T-cell (primary cell): ENCODE measurements at regions not wholly inside any gene's neighbourhood (a gene's known extent, or its start where the extent isn't known, plus 50 kb on each side); places are given as distances from the start of the nearest gene placed in this dataset.

Source experiments
- ATAC-seq, 4 experiments: fragments of 200-7000 bp in 3 of 4; fragments of 150-1000 bp in 1 of 4; cut with Tn5 transposase; replicated peaks in 1 of 4; 1 replicate in 3 of 4; 2 replicates in 1 of 4; pipeline ENCODE4 v1.10.0; 2021; ENCODE audit warnings: moderate library complexity in 3 of 4, mild to moderate bottlenecking in 2 of 4, moderate number of reproducible peaks in 1 of 4
- CTCF ChIA-PET, 2 donors: fragments of 300-600 bp; sonication (Branson Sonifier 250); formaldehyde crosslinking; loops; one replicate each; lab custom pipeline; 2022; ENCODE audit warnings: antibody characterized with exemption in 2 of 2; lab: Charles Lee
- POLR2A ChIA-PET, 2 donors: fragments of 300-600 bp; sonication (Branson Sonifier 250); formaldehyde crosslinking; loops; one replicate each; lab custom pipeline; 2022; ENCODE audit warnings: antibody characterized with exemption in 2 of 2; lab: Charles Lee
- DNase-seq, 35 experiments: peaks; one replicate each; pipeline versions ENCODE4 v3.0.0 to v3.0.0-alpha.2; 2013 to 2023
- H3K27ac ChIP-seq: one replicate; pipeline ENCODE4 v1.5.1; 2013; ENCODE audit warnings: low read length
- H3K27me3 ChIP-seq, 2 experiments: replicated peaks in 1 of 2; 1 replicate in 1 of 2; 2 replicates in 1 of 2; pipeline versions ENCODE4 v1.6.1 to v1.7.0; 2013; ENCODE audit warnings: low read length in 1 of 2, mixed read lengths in 1 of 2; ENCODE audit not compliant: control insufficient read depth in 2 of 2, insufficient read depth in 2 of 2; ENCODE audit errors: extremely low read depth in 1 of 2
- H3K36me3 ChIP-seq, 2 donors: 1 replicate in 1 of 2; 2 replicates in 1 of 2; pipeline versions ENCODE4 v1.6.1 to v1.7.0; 2013; ENCODE audit warnings: low read length in 1 of 2; ENCODE audit not compliant: control insufficient read depth in 2 of 2, insufficient read depth in 1 of 2; ENCODE audit errors: extremely low read depth in 1 of 2
- H3K4me1 ChIP-seq, 2 experiments: 1 replicate in 1 of 2; 2 replicates in 1 of 2; pipeline versions ENCODE4 v1.6.1 to v1.7.0; 2013; ENCODE audit warnings: low read length in 2 of 2, mixed read lengths in 1 of 2; ENCODE audit not compliant: insufficient read depth in 2 of 2, control insufficient read depth in 1 of 2; ENCODE audit errors: extremely low read depth in 1 of 2
- H3K4me3 ChIP-seq, 2 donors: 1 replicate in 1 of 2; 2 replicates in 1 of 2; pipeline versions ENCODE4 v1.5.1 to v1.7.0; 2013; ENCODE audit warnings: mild to moderate bottlenecking in 2 of 2, low read length in 1 of 2, moderate library complexity in 1 of 2; ENCODE audit not compliant: control insufficient read depth in 1 of 2; ENCODE audit errors: extremely low read depth in 1 of 2
- H3K9me3 ChIP-seq: 2 replicates; pipeline ENCODE4 v1.7.0; 2013
- H3K27ac Mint-ChIP-seq, 2 donors: one replicate each; pipeline ENCODE4 v1.8.0; 2020 to 2021; ENCODE audit warnings: mild to moderate bottlenecking in 2 of 2, mixed read lengths in 2 of 2
- H3K27me3 Mint-ChIP-seq, 2 donors: one replicate each; pipeline ENCODE4 v1.8.0; 2021 to 2022; ENCODE audit warnings: mixed read lengths in 2 of 2
- H3K36me3 Mint-ChIP-seq: one replicate; pipeline ENCODE4 v1.8.0; 2021; ENCODE audit warnings: mixed read lengths
- H3K4me1 Mint-ChIP-seq, 3 donors: one replicate each; pipeline ENCODE4 v1.8.0; 2020 to 2022; ENCODE audit warnings: mixed read lengths in 3 of 3, mild to moderate bottlenecking in 1 of 3
- H3K4me3 Mint-ChIP-seq, 3 donors: one replicate each; pipeline ENCODE4 v1.8.0; 2020 to 2022; ENCODE audit warnings: mild to moderate bottlenecking in 3 of 3, mixed read lengths in 3 of 3, moderate library complexity in 3 of 3
- H3K9me3 Mint-ChIP-seq, 3 donors: one replicate each; pipeline ENCODE4 v1.8.0; 2020 to 2022; ENCODE audit warnings: mixed read lengths in 3 of 3
- WGBS: methylation state at CpG from one replicate; pipeline ENCODE4 v1.1.5; 2013; ENCODE audit warnings: missing lambda C conversion rate; ENCODE audit not compliant: insufficient coverage; 5-methylcytosine and 5-hydroxymethylcytosine counted together

DNA sequence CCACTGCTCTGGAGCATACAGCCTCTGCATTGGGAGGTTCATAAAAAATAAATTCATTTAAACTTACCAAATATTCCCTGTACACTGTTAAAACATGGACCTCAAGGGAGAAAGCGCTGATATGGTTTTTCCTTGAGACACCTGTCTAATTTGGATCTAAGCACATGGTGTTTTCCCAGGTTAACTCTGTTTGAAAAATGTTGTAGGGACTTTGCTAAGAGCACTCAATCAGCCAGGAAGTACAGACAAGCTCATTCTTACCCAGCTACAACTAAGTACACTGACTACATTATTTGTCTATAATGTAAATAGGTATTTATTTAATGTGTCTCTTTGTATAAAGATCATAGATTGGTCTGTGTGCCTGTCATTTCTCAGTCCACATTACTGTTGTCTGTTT, 61.8 kb upstream of the BCAR3 start:
- Mint-ChIP-seq H3K27ac (no peak overlapping the region), H3K4me3 (no peak overlapping the region), H3K27me3 (peaks cover 0 to 3% of the 10 kb centered on the region in 2 donors), H3K36me3 (no peaks in the 10 kb centered on the region), H3K9me3 (peaks cover 3 to 9% (median 9%) of the 10 kb centered on the region in 3 donors), H3K4me1 (no peaks in the 10 kb centered on the region)
- H3K27ac ChIP-seq = no peak overlapping the region
- H3K36me3 ChIP-seq = no peaks in the 10 kb centered on the region
- peaks cover 0 to under 1% of the 10 kb centered on the region in 2 experiments for H3K27me3 ChIP-seq
- no peaks in the 10 kb centered on the region for H3K9me3 ChIP-seq
- ATAC-seq (no peak), DNase-seq (no peak)
- ChIA-PET CTCF (interaction anchor here in 1 of 2 donors (0.6 kb wide), 1 partner anchor 649 kb away, joined by 3 read pairs; no protein-coding TSS in a partner anchor), POLR2A (interaction anchor here in 1 of 2 donors (0.6 kb wide), 1 partner anchor 726 kb away, joined by 3 read pairs; no protein-coding TSS in a partner anchor)
- WGBS = no CpG with 5 or more reads among the region's 1 CpG
- no peak overlapping the region for H3K4me3 ChIP-seq
- no peaks in the 10 kb centered on the region for H3K4me1 ChIP-seq

GRCh38 chr1:93740601-93741031, 59.0 kb upstream of the BCAR3 start:
- 95% methylated on average over 4 of the region's 12 CpGs for WGBS
- Histone ChIP-seq H3K27ac (no peak overlapping the region), H3K9me3 (no peaks in the 10 kb centered on the region), H3K27me3 (peaks cover 0 to 3% of the 10 kb centered on the region in 2 experiments), H3K4me1 (no peaks in the 10 kb centered on the region), H3K4me3 (no peak overlapping the region), H3K36me3 (no peaks in the 10 kb centered on the region)
- H3K27ac Mint-ChIP-seq = no peak overlapping the region
- H3K27me3 Mint-ChIP-seq = no peaks in the 10 kb centered on the region
- H3K36me3 Mint-ChIP-seq = no peaks in the 10 kb centered on the region
- H3K4me3 Mint-ChIP-seq = no peak overlapping the region
- no peak for DNase-seq
- ATAC-seq = no peak
- CTCF ChIA-PET = no interaction called here
- H3K9me3 Mint-ChIP-seq = no peaks in the 10 kb centered on the region
- POLR2A ChIA-PET = no interaction called here
- H3K4me1 Mint-ChIP-seq = no peaks in the 10 kb centered on the region

DNA sequence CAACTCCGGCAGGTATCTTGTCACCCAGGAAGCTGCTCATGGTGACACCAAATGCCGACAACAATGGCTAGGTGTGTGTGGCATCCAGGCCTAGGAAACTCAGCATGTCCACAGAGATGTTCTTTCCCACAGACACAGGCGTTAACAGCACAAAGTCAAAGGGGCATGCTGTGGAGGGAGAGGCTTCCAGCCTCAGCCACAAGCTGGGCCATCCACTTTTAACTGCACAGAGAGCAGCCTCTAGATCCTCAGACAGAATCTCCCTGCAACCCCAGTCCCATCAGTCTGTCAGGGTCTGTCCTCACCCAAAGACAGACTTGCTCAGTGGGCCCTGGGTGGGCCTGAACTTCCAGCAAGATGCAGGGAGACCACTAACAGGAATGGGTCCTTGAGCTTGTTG, 58.5 kb upstream of the BCAR3 start:
- Histone ChIP-seq H3K27me3 (peaks cover 0 to 3% of the 10 kb centered on the region in 2 experiments), H3K4me3 (no peak overlapping the region), H3K4me1 (no peaks in the 10 kb centered on the region), H3K9me3 (no peaks in the 10 kb centered on the region), H3K36me3 (no peaks in the 10 kb centered on the region), H3K27ac (no peak overlapping the region)
- Mint-ChIP-seq H3K4me3 (no peak overlapping the region), H3K36me3 (no peaks in the 10 kb centered on the region), H3K27me3 (no peaks in the 10 kb centered on the region), H3K27ac (no peak overlapping the region), H3K9me3 (no peaks in the 10 kb centered on the region), H3K4me1 (no peaks in the 10 kb centered on the region)
- ChIA-PET CTCF (no interaction called here), POLR2A (no interaction called here)
- DNase-seq = no peak
- ATAC-seq = no peak
- WGBS = 100% methylated on average over 1 of the region's 3 CpGs

DNA sequence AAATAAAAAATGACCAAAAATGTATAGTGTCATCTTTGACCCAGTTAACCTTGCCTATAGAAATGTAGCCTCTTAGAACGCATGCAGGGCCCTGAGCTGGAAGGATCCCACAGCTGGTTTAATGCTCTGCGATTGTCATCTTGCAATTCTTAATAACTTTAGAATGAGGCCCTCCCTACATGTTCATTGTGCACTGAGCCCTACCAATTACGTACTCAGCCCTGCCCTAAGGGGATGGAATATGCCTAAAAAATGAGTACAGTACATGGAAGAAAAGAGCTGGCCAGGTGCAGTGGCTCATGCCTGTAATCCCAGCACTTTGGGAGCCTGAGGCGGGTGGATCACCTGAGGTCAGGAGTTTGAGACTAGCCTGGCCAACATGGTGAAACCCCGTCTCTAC, 57.8 kb upstream of the BCAR3 start:
- no peaks in the 10 kb centered on the region for H3K4me1 ChIP-seq
- H3K27me3 ChIP-seq = peaks cover 0 to 3% of the 10 kb centered on the region in 2 experiments
- no peaks in the 10 kb centered on the region for H3K27me3 Mint-ChIP-seq
- H3K27ac ChIP-seq = no peak overlapping the region
- WGBS = 100% methylated on average over 2 of the region's 5 CpGs
- H3K27ac Mint-ChIP-seq = no peak overlapping the region
- H3K4me3 Mint-ChIP-seq = no peak overlapping the region
- ATAC-seq = no peak
- no peaks in the 10 kb centered on the region for H3K36me3 ChIP-seq
- DNase-seq = no peak
- H3K4me3 ChIP-seq = no peak overlapping the region
- H3K9me3 ChIP-seq = no peaks in the 10 kb centered on the region
- ChIA-PET CTCF (no interaction called here), POLR2A (no interaction called here)
- no peaks in the 10 kb centered on the region for H3K4me1 Mint-ChIP-seq
- H3K9me3 Mint-ChIP-seq = no peaks in the 10 kb centered on the region
- H3K36me3 Mint-ChIP-seq = no peaks in the 10 kb centered on the region

GRCh38 chr1:93738926-93739325, 57.3 kb upstream of the BCAR3 start:
- H3K27ac Mint-ChIP-seq = no peak overlapping the region
- H3K9me3 Mint-ChIP-seq = no peaks in the 10 kb centered on the region
- POLR2A ChIA-PET = no interaction called here
- H3K27ac ChIP-seq = no peak overlapping the region
- no peaks in the 10 kb centered on the region for H3K4me1 ChIP-seq
- peaks cover 0 to 3% of the 10 kb centered on the region in 2 experiments for H3K27me3 ChIP-seq
- H3K27me3 Mint-ChIP-seq = no peaks in the 10 kb centered on the region
- H3K4me3 ChIP-seq = no peak overlapping the region
- CTCF ChIA-PET = no interaction called here
- 97% methylated on average over 4 of the region's 5 CpGs for WGBS
- no peaks in the 10 kb centered on the region for H3K36me3 ChIP-seq
- no peak for DNase-seq
- no peak overlapping the region for H3K4me3 Mint-ChIP-seq
- no peaks in the 10 kb centered on the region for H3K4me1 Mint-ChIP-seq
- H3K36me3 Mint-ChIP-seq = no peaks in the 10 kb centered on the region
- H3K9me3 ChIP-seq = no peaks in the 10 kb centered on the region
- ATAC-seq = no peak

GRCh38 chr1:93738075-93738622, 56.5 kb upstream of the BCAR3 start:
- no peaks in the 10 kb centered on the region for H3K4me1 ChIP-seq
- H3K36me3 ChIP-seq = no peaks in the 10 kb centered on the region
- Mint-ChIP-seq H3K4me1 (no peaks in the 10 kb centered on the region), H3K27me3 (no peaks in the 10 kb centered on the region), H3K36me3 (no peaks in the 10 kb centered on the region), H3K27ac (no peak overlapping the region), H3K9me3 (no peaks in the 10 kb centered on the region), H3K4me3 (no peak overlapping the region)
- H3K9me3 ChIP-seq = no peaks in the 10 kb centered on the region
- H3K27me3 ChIP-seq = peaks cover 0 to 3% of the 10 kb centered on the region in 2 experiments
- H3K4me3 ChIP-seq = no peak overlapping the region
- H3K27ac ChIP-seq = no peak overlapping the region
- DNase-seq (no peak), ATAC-seq (no peak)
- CTCF ChIA-PET = no interaction called here
- POLR2A ChIA-PET = no interaction called here
- WGBS = 95% methylated on average over 7 of the region's 7 CpGs

- WGBS = no CpG with 5 or more reads among the region's 3 CpGs
- no peak for DNase-seq
- H3K4me1 Mint-ChIP-seq = no peaks in the 10 kb centered on the region
Observed at GRCh38 chr1:93735722-93736121, 54.1 kb upstream of the BCAR3 start.

More at GRCh38 chr1:93735722-93736121, 54.1 kb upstream of the BCAR3 start:
- no peaks in the 10 kb centered on the region for H3K9me3 ChIP-seq
- H3K27ac ChIP-seq = no peak overlapping the region
- H3K27me3 Mint-ChIP-seq = no peaks in the 10 kb centered on the region
- no peaks in the 10 kb centered on the region for H3K36me3 Mint-ChIP-seq
- no peak overlapping the region for H3K4me3 ChIP-seq
- no peak for ATAC-seq
- ChIA-PET CTCF (no interaction called here), POLR2A (no interaction called here)
- H3K27me3 ChIP-seq = peaks cover 0 to 3% of the 10 kb centered on the region in 2 experiments
- no peak overlapping the region for H3K4me3 Mint-ChIP-seq
- H3K4me1 ChIP-seq = no peaks in the 10 kb centered on the region
- H3K9me3 Mint-ChIP-seq = no peaks in the 10 kb centered on the region
- H3K36me3 ChIP-seq = no peaks in the 10 kb centered on the region
- H3K27ac Mint-ChIP-seq = no peak overlapping the region
